GM23248 (cell line): ENCODE measurements at regions not wholly inside any gene's neighbourhood (a gene's known extent, or its start where the extent isn't known, plus 50 kb on each side); places are given as distances from the start of the nearest gene placed in this dataset.

ENCODE experiments used
- EZH2 ChIP-seq: fragments of 200-600 bp; sonication (generic); IDR thresholded peaks from 2 replicates; pipeline ENCODE4 v1.6.1; 2018; ENCODE audit warnings: antibody characterized with exemption, mild to moderate bottlenecking; ENCODE audit not compliant: insufficient read depth, poor library complexity, severe bottlenecking
- EZH2phosphoT487 ChIP-seq: fragments of 200-600 bp; sonication (generic); IDR thresholded peaks from 2 replicates; pipeline ENCODE4 v1.6.1; 2018; ENCODE audit warnings: antibody characterized with exemption, moderate library complexity, mild to moderate bottlenecking, low read depth; ENCODE audit not compliant: insufficient read depth

GRCh38 chr18:29457316-29457889 is 1280.5 kb upstream of the CDH2 start:
- no peak for TF ChIP-seq EZH2
- TF ChIP-seq EZH2phosphoT487 = no peak
